ENCODE measurements at regions not wholly inside any gene's neighbourhood (a gene's known extent, or its start where the extent isn't known, plus 50 kb on each side); places are given as distances from the start of the nearest gene placed in this dataset.

- H3K4me1 ChIP-seq (ENCODE audit: insufficient read depth, low read length) = 0 out of 2 replicates have a peak, but pooled peaks cover 5% of the 10 kb centered on the region
- no peaks in the 10 kb centered on the region for H3K27me3 ChIP-seq (ENCODE audit: insufficient read depth, low read length)
- no peaks in the 10 kb centered on the region for H3K9me3 ChIP-seq (ENCODE audit: control insufficient read depth, low read depth, low read length)
- no peak overlapping the region for H3K4me2 ChIP-seq (ENCODE audit: insufficient read depth, insufficient read length, low read length)
- H3K36me3 Mint-ChIP-seq (ENCODE audit: insufficient read depth in 1 of 3, low read depth in 3 of 3) = peaks cover 2 to 16% (median 6%) of the 10 kb centered on the region in 3 experiments; a peak in 6 of 7 replicates
- H4K20me1 ChIP-seq (ENCODE audit: control insufficient read depth, insufficient read depth, insufficient read length) = no peaks in the 10 kb centered on the region
- H2BK12ac ChIP-seq (ENCODE audit: insufficient read length, low read depth, low read length) = no peak overlapping the region
- H3K79me1 ChIP-seq (ENCODE audit: insufficient read depth, low read depth, low read length, poor library complexity, severe bottlenecking) = no peaks in the 10 kb centered on the region
- WGBS (ENCODE audit: extremely low coverage, insufficient read length, low lambda C conversion rate) = no CpG with 5 or more reads among the region's 5 CpGs
- H2BK5ac ChIP-seq (ENCODE audit: insufficient read length, low read length) = no peak overlapping the region
- H3K4me3 Mint-ChIP-seq = no peak overlapping the region
- no peak overlapping the region for H3K27ac Mint-ChIP-seq
- no peak overlapping the region for H4K8ac ChIP-seq (replicated peaks; ENCODE audit: insufficient read length, low read depth, low read length)
- H2BK20ac ChIP-seq (ENCODE audit: low read depth, low read length, poor library complexity, severe bottlenecking) = no peak overlapping the region
- no peak overlapping the region for H3K27ac ChIP-seq (ENCODE audit: insufficient read length, low read depth, low read length)
- no peak overlapping the region for H3K18ac ChIP-seq (ENCODE audit: insufficient read length, low read depth, low read length)
- no peak overlapping the region for H2AFZ ChIP-seq (ENCODE audit: low read length)
- no peak overlapping the region for H3K56ac ChIP-seq (ENCODE audit: insufficient read length, low read depth, low read length)
- no peak overlapping the region for H2AK5ac ChIP-seq (ENCODE audit: insufficient read length, low read length)
- no peaks in the 10 kb centered on the region for H3K79me2 ChIP-seq (ENCODE audit: insufficient read depth, low read length)
- H2BK15ac ChIP-seq (ENCODE audit: low read depth, low read length) = no peak overlapping the region
- no peak for TF ChIP-seq CTCF (conservative IDR thresholded peaks at IDR 0.05)
- no peak overlapping the region for H4K91ac ChIP-seq (ENCODE audit: insufficient read length, low read depth, low read length)
- no peak overlapping the region for H3K23ac ChIP-seq (ENCODE audit: insufficient read length, low read depth, low read length)
- no peak overlapping the region for H3K14ac ChIP-seq (ENCODE audit: insufficient read depth, low read length)
- H2BK120ac ChIP-seq (ENCODE audit: low read depth, low read length, poor library complexity, severe bottlenecking) = no peak overlapping the region
- no peak overlapping the region for H3K9ac ChIP-seq (ENCODE audit: extremely low read depth, insufficient read length, low read length)
- peaks cover 30 to 48% of the 10 kb centered on the region in 2 experiments for H3K9me3 Mint-ChIP-seq
- no peak overlapping the region for H3K4ac ChIP-seq (ENCODE audit: low read depth, low read length)
- peaks cover 19 to 21% of the 10 kb centered on the region in 2 experiments for H3K4me1 Mint-ChIP-seq
- no peaks in the 10 kb centered on the region for H3K23me2 ChIP-seq (ENCODE audit: insufficient read length, low read depth, low read length, poor library complexity, severe bottlenecking)
- H3T11ph ChIP-seq (ENCODE audit: low read length) = no peak overlapping the region
- peaks cover 31% of the 10 kb centered on the region for H3K27me3 Mint-ChIP-seq (ENCODE audit: low read depth)
- no peak overlapping the region for H4K5ac ChIP-seq (ENCODE audit: insufficient read length, low read depth, low read length)
- DNase-seq = no peak
These were observed 101.7 kb upstream of the CD82 start for GRCh38 chr11:44463751-44464150.
